ENCODE measurements at regions not wholly inside any gene's neighbourhood (a gene's known extent, or its start where the extent isn't known, plus 50 kb on each side); places are given as distances from the start of the nearest gene placed in this dataset.

DNA sequence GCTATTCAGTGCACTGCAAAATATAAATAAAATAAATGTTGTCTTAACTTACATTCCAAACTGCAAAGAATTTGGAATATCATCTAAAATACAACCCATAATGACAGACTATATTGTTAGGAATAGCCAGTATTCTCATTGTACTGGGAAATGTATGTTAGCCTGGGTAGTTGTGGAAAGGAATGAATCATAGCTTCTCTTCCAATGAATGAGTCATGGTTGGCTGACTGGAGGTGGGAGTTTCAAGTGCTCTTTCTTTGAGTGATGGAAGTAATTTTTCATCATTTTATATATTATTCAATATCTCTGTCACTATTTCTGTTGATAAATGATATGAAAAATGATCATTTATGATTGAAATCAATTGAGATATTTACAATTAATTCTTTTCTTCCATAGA, 158.6 kb upstream of the ARRDC3 start:
- no peak for DNase-seq
- Histone ChIP-seq H3K4me3 (no peak overlapping the region), H3K4me1 (no peaks in the 10 kb centered on the region), H3K36me3 (no peaks in the 10 kb centered on the region), H3K27ac (no peak overlapping the region), H3K9me3 (peaks cover 0 to 9% (median under 1%) of the 10 kb centered on the region in 12 donors), H3K27me3 (no peaks in the 10 kb centered on the region)
- no peak for ATAC-seq
- TF ChIP-seq, protein P1, sequence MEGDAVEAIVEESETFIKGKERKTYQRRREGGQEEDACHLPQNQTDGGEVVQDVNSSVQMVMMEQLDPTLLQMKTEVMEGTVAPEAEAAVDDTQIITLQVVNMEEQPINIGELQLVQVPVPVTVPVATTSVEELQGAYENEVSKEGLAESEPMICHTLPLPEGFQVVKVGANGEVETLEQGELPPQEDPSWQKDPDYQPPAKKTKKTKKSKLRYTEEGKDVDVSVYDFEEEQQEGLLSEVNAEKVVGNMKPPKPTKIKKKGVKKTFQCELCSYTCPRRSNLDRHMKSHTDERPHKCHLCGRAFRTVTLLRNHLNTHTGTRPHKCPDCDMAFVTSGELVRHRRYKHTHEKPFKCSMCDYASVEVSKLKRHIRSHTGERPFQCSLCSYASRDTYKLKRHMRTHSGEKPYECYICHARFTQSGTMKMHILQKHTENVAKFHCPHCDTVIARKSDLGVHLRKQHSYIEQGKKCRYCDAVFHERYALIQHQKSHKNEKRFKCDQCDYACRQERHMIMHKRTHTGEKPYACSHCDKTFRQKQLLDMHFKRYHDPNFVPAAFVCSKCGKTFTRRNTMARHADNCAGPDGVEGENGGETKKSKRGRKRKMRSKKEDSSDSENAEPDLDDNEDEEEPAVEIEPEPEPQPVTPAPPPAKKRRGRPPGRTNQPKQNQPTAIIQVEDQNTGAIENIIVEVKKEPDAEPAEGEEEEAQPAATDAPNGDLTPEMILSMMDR (IDR thresholded peaks at IDR 0.05), result no peak
- no peak for TF ChIP-seq POLR2A (IDR thresholded peaks at IDR 0.05)
- intact Hi-C loops (cut with DNase I), result no loop called here

DNA sequence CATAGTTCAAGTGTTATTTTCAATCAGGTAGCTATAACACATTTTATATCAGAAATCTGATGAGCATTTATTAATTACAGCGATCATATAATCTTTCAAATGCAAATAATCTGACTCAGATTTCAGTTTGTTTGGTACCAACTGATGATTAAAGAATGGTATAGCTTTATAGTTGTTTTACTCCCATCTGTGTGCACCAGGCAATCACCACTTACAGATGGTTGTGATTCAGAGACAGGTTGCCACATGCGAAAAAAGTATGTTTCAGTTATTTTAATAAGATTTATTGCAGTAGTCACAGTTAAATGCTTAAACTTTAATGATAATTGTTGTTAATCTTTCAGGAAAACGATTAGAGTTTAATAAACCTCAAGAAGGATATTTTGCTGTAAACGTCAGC, 155.1 kb upstream of the ARRDC3 start:
- H3K27ac ChIP-seq, result no peak overlapping the region
- no peak for TF ChIP-seq POLR2A (IDR thresholded peaks at IDR 0.05)
- TF ChIP-seq, protein P1 (IDR thresholded peaks at IDR 0.05), result no peak
- DNase-seq (no peak), ATAC-seq (no peak)
- H3K36me3 ChIP-seq, result no peaks in the 10 kb centered on the region
- intact Hi-C loops (cut with DNase I), result no loop called here
- 79 to 85% (median 82%) methylated on average over 4 of the region's 4 CpGs for WGBS, 4 donors
- no peaks in the 10 kb centered on the region for H3K27me3 ChIP-seq
- H3K4me1 ChIP-seq, result no peaks in the 10 kb centered on the region
- no peaks in the 10 kb centered on the region for H3K9me3 ChIP-seq
- H3K4me3 ChIP-seq, result no peak overlapping the region

DNA sequence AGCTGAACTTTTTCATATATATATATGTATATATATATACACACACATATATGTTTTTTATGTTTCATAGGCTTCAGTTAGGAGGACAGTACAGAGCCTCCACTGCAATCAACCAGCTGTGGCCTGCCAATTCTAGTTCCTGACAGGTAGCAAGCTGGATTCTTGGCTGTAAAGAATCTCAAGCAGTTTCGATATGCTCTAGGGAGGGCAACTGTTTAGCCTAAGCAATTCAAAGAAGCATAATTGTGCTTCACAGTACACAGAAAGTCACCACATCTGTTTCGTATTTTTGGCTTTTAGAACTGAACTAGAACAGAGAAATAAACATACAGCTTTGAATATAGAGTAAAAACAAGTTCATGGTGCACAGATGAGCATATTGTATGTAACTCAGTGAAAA, 152.4 kb upstream of the ARRDC3 start:
- Histone ChIP-seq H3K4me1 (no peaks in the 10 kb centered on the region), H3K36me3 (no peaks in the 10 kb centered on the region), H3K4me3 (no peak overlapping the region), H3K27ac (no peak overlapping the region), H3K27me3 (no peaks in the 10 kb centered on the region), H3K9me3 (no peaks in the 10 kb centered on the region)
- TF ChIP-seq, protein P1 (IDR thresholded peaks at IDR 0.05), result no peak
- TF ChIP-seq POLR2A (IDR thresholded peaks at IDR 0.05), result no peak
- DNase-seq (no peak), ATAC-seq (no peak)
- intact Hi-C loops (cut with DNase I), result no loop called here
- 55 to 62% (median 57%) methylated on average over 2 of the region's 2 CpGs for WGBS, 4 donors

DNA sequence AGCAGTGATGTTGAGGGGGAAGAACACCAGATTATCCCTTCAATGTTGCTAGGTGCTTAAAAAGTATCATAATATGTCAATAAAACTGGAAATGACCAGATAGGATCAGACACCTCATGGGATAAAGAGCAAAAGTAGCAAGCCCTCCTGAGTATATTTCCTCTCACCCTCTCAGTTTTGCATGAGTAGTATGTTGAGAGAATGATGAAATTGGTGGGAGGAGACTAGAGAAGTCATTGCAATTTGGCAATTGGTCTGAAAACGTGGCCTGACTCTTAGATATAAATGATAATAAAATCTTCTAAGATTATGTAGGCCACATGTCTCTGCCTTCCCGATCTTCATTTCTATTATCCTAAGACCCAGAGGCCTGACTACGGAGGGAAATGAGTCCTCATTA, 151.2 kb upstream of the ARRDC3 start:
- no peak for DNase-seq

More for the DNA sequence above, 151.2 kb upstream of the ARRDC3 start:
- Histone ChIP-seq H3K36me3 (no peaks in the 10 kb centered on the region), H3K27ac (no peak overlapping the region), H3K9me3 (no peaks in the 10 kb centered on the region), H3K27me3 (no peaks in the 10 kb centered on the region), H3K4me3 (no peak overlapping the region), H3K4me1 (no peaks in the 10 kb centered on the region)
- intact Hi-C loops (cut with DNase I), result no loop called here
- ATAC-seq, result no peak
- WGBS, 4 donors, result 76 to 90% (median 84%) methylated on average over 3 of the region's 3 CpGs
- TF ChIP-seq, protein P1 (IDR thresholded peaks at IDR 0.05), result no peak
- no peak for TF ChIP-seq POLR2A (IDR thresholded peaks at IDR 0.05)

Data from heart left ventricle (tissue), 16 donors.